HG03469 (cell line): ENCODE measurements at regions not wholly inside any gene's neighbourhood (a gene's known extent, or its start where the extent isn't known, plus 50 kb on each side); places are given as distances from the start of the nearest gene placed in this dataset.
A peak's percentile ranks its signal among the peaks of the same experiment; 100 is the strongest.
"Not testable (repeated sequence)": the region's sequence is repeated elsewhere in the genome, so short reads cannot be mapped to it uniquely, and the experiment has no call there.

Experiments used
- ATAC-seq: cut with Tn5 transposase; IDR thresholded peaks from one replicate; pipeline ENCODE4 v1.9.1; 2021; ENCODE audit warnings: mild to moderate bottlenecking, moderate library complexity, moderate number of reproducible peaks; ENCODE audit not compliant: unreplicated experiment

DNA sequence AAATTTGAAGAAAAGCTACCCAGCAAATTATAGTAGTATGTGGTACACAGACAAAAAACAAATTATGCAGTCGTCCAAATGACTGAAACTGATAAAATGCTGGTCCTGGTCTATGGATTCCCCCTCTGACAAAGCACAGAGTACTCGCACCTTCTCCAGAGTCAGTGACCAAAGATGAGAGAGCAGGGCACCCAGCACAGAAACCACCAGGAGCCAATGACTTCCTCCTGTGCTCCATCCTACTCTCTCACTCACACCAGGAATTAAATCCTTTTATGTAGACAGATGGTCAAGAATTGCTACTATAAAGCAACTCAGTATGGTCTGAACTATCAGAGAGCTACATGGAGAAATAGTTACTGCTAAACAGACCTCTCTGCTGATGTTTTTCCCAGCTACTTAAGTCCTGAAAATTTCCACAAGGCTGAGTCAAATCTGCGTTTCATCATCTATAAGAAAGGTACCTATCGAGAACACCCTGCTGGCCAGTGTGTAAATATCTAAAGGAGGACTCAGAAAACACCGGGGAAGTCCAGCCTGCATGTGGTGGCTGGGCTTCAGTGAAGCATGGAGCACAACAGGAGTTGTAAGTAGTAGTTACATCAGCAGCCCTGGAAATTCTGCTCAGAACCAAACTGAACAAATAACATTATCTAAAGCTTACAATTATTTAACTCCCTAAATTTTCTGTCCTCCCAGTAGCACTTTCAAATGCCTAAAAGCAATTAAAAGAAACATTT, 84.5 kb upstream of the FBXO28 start:
- peak; percentile 85 for ATAC-seq

- ATAC-seq = not testable (repeated sequence)
Observed at GRCh38 chr1:224028802-224029201, 85.1 kb upstream of the FBXO28 start.

DNA sequence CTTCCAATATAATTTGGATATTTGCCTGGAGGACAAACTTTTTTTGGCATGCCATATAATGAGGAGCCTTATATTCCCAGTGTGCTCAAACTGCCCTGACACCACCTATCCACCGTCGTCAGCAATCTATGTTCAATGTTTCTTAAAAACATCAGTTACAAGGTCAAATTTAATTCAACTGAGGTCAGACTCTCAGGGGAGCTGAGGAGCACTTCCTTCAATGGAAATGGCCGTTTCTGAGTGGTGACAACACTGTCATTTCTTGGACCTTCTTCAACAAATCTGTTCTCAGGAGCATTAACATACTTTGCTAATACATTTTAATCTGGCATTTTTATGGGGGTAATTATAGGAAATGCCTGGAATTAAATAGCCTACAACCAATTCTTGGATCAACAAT, 90.8 kb upstream of the FBXO28 start:
- not testable (repeated sequence) for ATAC-seq

- not testable (repeated sequence) for ATAC-seq
Observed at GRCh38 chr1:224022249-224022970, 91.5 kb upstream of the FBXO28 start.

GRCh38 chr1:224019866-224020265, 94.0 kb upstream of the FBXO28 start:
- ATAC-seq = not testable (repeated sequence)

GRCh38 chr1:224015782-224016181, 98.1 kb upstream of the FBXO28 start:
- ATAC-seq = not testable (repeated sequence)

DNA sequence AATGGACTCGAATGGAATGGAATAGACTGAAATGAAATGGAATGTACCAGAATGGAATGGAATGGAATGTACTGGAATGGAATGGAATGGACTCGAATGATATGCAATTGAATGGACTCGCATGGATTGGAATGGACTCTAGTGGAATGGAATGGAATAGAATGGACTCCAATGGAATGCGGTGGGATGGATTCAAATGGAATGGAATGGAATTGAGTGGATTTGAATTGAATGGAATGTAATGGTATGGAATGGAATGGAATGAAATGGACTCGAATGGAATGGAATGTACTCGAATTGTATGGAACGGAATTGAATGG, 99.6 kb upstream of the FBXO28 start:
- ATAC-seq = no peak

DNA sequence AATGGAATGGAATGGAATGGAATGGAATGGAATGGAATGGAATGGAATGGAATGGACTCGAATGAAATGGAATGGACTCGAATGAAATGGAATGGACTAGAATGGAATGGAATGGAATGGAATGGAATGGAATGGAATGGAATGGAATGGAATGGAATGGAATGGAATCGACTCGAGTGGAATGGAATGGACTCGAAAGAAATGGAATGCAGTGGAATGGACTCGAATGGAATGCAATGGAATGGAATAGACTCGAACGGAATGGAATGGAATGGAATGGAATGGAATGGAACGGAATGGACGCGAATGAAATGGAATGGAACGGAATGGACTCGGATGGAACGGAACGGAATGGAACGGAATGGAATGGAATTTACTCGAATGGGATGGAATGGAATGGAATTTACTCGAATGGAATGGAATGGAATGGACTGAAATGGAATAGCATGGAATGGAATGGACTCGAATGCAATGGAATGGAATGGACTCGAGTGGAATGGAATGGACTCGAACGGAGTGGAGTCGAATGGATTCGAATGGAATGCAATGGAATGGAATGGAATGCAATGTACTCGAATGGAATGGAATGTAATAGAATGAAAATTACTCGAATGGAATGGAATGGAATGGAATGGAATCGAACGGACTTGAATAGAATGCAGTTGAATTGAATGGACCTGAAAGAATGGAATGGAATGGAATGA, 100.1 kb upstream of the FBXO28 start:
- not testable (repeated sequence) for ATAC-seq

DNA sequence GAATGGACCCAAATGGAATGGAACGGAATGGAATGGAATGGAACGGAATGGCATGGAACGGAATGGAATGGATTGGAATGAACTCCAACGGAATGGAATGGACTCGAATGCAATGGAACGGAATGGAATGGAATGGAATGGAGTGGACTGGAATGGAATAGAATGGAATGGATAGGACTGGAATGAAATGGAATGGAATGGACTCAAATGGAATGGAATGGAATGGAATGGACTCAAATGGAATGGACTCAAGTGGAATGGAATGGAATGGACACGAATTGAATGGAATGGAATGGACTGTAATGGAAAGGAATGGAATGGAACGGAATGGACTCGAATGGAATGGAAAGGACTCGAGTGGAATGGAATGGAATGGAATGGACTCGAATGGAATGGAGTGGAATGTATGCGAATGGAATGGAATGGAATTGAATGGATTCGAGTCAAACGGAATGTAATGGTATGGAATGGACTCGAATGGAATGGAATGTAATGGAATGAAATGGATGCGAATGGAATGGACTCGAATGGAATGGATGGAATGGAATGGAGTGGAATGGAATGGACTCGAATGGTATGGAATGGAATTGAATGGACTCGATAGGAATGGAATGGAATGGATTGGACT, 101.0 kb upstream of the FBXO28 start:
- not testable (repeated sequence) for ATAC-seq

GRCh38 chr1:224012162-224012561, 101.7 kb upstream of the FBXO28 start:
- ATAC-seq = not testable (repeated sequence)

GRCh38 chr1:224011751-224012150, 102.2 kb upstream of the FBXO28 start:
- not testable (repeated sequence) for ATAC-seq

- not testable (repeated sequence) for ATAC-seq
Observed at GRCh38 chr1:224011153-224011552, 102.8 kb upstream of the FBXO28 start.

- ATAC-seq = not testable (repeated sequence)
Observed at GRCh38 chr1:224005973-224006372, 107.9 kb upstream of the FBXO28 start.

DNA sequence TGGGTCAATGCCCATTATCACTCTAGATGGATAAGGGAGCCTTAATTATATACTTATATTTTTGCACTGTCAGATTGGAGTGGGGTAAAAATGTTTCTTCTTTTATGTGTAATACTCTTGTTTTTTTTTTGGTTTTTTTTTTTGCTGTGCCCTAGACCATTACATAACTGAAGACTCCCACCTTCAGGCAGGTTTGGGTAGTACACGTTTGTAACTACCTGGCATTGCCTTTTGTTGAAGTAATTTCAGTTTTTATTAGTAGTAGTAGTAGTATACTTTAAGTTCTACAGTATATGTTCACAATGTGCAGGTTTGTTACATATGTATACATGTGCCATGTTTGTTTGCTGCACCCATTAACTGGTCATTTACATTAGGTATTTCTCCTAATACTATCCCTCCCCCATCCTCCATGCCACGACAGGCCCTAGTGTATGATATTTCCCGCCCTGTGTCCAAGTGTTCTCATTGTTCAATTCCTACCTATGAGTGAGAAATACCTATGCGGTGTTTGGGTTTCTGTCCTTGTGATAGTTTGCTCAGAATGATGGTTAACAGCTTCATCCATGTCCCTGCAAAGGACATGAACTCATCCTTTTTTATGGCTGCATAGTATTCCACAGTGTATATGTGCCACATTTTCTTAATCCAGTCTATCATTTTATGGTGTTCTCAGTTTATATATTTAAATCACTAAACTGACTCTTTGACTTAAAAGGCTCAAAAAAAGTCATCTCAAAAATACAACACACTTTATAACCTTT, 109.2 kb upstream of the FBXO28 start:
- ATAC-seq = not testable (repeated sequence)

GRCh38 chr1:224003896-224004295, 110.0 kb upstream of the FBXO28 start:
- ATAC-seq = not testable (repeated sequence)

DNA sequence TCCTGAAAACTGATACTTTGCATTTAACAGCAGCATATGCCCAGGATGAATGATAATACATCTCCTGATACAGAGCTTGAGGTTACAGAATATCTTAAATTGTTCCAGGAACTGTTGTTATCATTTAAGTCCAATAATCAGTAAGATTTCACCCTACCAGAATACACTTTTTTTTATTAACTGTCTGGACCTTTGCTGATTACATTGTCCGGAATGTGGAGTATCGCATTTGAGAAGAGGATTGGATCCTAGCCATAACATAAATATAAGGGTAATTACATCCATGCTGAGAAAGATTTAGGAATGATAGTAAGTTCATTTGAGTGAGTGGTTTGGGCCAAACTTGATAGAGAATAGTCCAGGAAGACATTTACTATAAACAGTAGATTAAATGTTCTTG, 112.2 kb upstream of the FBXO28 start:
- not testable (repeated sequence) for ATAC-seq

- ATAC-seq = not testable (repeated sequence)
Observed at GRCh38 chr1:223999761-224000160, 114.2 kb upstream of the FBXO28 start.

DNA sequence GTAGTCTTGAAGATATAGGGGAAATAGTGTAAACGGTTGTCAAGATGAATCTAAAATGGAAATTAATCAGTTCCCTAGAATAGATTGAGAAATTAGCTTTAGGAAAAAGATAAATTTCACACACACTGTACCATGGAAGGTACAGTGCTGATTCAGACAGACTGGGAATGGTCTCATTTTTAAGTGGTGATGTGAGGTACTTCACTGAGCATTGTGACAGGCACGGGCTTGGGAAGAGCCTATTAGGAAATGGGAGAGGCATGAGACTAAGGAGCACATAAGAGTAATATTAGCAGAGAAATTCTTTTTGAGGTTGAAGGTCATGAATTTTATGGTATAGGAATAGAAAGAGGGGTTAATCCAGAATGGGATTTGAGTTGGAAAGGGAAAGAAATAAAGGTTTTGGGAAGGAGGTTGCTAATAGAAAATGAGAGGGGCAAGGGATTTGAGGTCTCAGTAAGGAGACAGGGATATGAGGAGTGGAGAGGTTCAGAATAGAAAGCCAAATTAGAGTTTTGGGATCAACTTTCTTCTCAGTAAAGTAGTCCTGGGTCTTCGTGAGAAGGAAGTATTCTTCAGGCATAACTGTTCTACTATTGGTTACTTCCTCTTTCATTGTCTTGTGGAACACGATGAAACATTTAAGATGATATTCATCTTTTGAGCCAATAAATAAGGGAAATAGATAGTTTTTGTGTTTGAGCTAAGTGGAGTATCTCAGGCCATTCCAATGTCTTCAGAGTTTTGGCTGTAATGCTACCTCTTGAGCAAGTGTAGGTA, 115.0 kb upstream of the FBXO28 start:
- ATAC-seq = not testable (repeated sequence)

- not testable (repeated sequence) for ATAC-seq
Observed at GRCh38 chr1:223996376-223996775, 117.5 kb upstream of the FBXO28 start.
